CD4-positive, alpha-beta T cell (primary cell): ENCODE measurements at regions not wholly inside any gene's neighbourhood (a gene's known extent, or its start where the extent isn't known, plus 50 kb on each side); places are given as distances from the start of the nearest gene placed in this dataset.

Experiments
- ATAC-seq: fragments of 200-7000 bp; cut with Tn5 transposase; one replicate; pipeline ENCODE4 v1.10.0; 2022; ENCODE audit warnings: mild to moderate bottlenecking; ENCODE audit not compliant: poor library complexity
- CTCF ChIA-PET: fragments of 350-600 bp; sonication (Branson Sonifier 250); formaldehyde crosslinking; loops from one replicate; lab custom pipeline; 2021; ENCODE audit warnings: antibody characterized with exemption, inconsistent platforms; lab: Charles Lee
- POLR2A ChIA-PET: fragments of 350-600 bp; sonication (Branson Sonifier 250); formaldehyde crosslinking; loops from one replicate; lab custom pipeline; 2021; ENCODE audit warnings: antibody characterized with exemption, inconsistent platforms; lab: Charles Lee
- DNase-seq, 14 experiments: peaks; one replicate each; pipeline ENCODE4 v3.0.0-alpha.2; 2013 to 2020; ENCODE audit warnings: mixed read lengths in 2 of 14
- H3K27ac ChIP-seq, 2 donors: one replicate each; pipeline versions ENCODE4 v1.5.1 to v1.7.0; 2013; ENCODE audit warnings: low read length in 2 of 2, low read depth in 1 of 2, mild to moderate bottlenecking in 1 of 2
- H3K27me3 ChIP-seq, 2 experiments: 1 replicate in 1 of 2; 2 replicates in 1 of 2; pipeline versions ENCODE4 v1.6.1 to v1.7.0; 2013; ENCODE audit warnings: low read length in 2 of 2, control low read depth in 1 of 2, mild to moderate bottlenecking in 1 of 2, moderate library complexity in 1 of 2; ENCODE audit not compliant: insufficient read depth in 2 of 2, control insufficient read depth in 1 of 2
- H3K36me3 ChIP-seq: one replicate; pipeline ENCODE4 v1.6.1; 2013; ENCODE audit warnings: low read length, control low read depth; ENCODE audit not compliant: insufficient read depth
- H3K4me1 ChIP-seq: one replicate; pipeline ENCODE4 v1.6.1; 2013; ENCODE audit warnings: low read length, control low read depth; ENCODE audit not compliant: insufficient read depth
- H3K4me3 ChIP-seq: one replicate; pipeline ENCODE4 v1.5.1; 2013; ENCODE audit warnings: mild to moderate bottlenecking, low read length, moderate library complexity
- H3K9me3 ChIP-seq, 2 experiments: 1 replicate in 1 of 2; 2 replicates in 1 of 2; pipeline versions ENCODE4 v1.6.1 to v1.7.0; 2013; ENCODE audit warnings: low read length in 2 of 2, mild to moderate bottlenecking in 2 of 2, control low read depth in 1 of 2, moderate library complexity in 1 of 2; ENCODE audit not compliant: control insufficient read depth in 1 of 2, insufficient read depth in 1 of 2
- H3K27ac Mint-ChIP-seq: one replicate; pipeline ENCODE4 v1.8.0; 2020; ENCODE audit warnings: mixed read lengths
- H3K27me3 Mint-ChIP-seq: one replicate; pipeline ENCODE4 v1.8.0; 2021; ENCODE audit warnings: mixed read lengths
- H3K36me3 Mint-ChIP-seq: one replicate; pipeline ENCODE4 v1.8.0; 2021; ENCODE audit warnings: low read depth, mixed read lengths
- H3K4me1 Mint-ChIP-seq: one replicate; pipeline ENCODE4 v1.8.0; 2021; ENCODE audit warnings: low read depth, mixed read lengths
- H3K4me3 Mint-ChIP-seq: one replicate; pipeline ENCODE4 v1.8.0; 2020; ENCODE audit warnings: mild to moderate bottlenecking, mixed read lengths
- H3K9me3 Mint-ChIP-seq: one replicate; pipeline ENCODE4 v1.8.0; 2020; ENCODE audit warnings: mixed read lengths
- CTCF ChIP-seq: fragments of 200-600 bp; IDR thresholded peaks from one replicate; pipeline ENCODE4 v1.8.0; 2022; ENCODE audit warnings: antibody characterized with exemption, mild to moderate bottlenecking
- intact Hi-C, 2 experiments: fragments of 100-400 bp; cut with DNase I in 1 of 2; cut with micrococcal nuclease in 1 of 2; formaldehyde crosslinking; loops; one replicate each; pipeline versions ENCODE4 v1.15.1 to v1.9.0; 2023 to 2025; cut with DNase I, micrococcal nuclease

- ATAC-seq (no peak), DNase-seq (no peak)
- no peaks in the 10 kb centered on the region for H3K27me3 ChIP-seq
- no peaks in the 10 kb centered on the region for H3K4me1 Mint-ChIP-seq
- H3K4me1 ChIP-seq, result no peaks in the 10 kb centered on the region
- no peak overlapping the region for H3K27ac Mint-ChIP-seq
- H3K36me3 ChIP-seq, result no peaks in the 10 kb centered on the region
- H3K9me3 Mint-ChIP-seq, result no peaks in the 10 kb centered on the region
- no peaks in the 10 kb centered on the region for H3K27me3 Mint-ChIP-seq
- no peak for TF ChIP-seq CTCF
- no peaks in the 10 kb centered on the region for H3K9me3 ChIP-seq
- H3K4me3 Mint-ChIP-seq, result no peak overlapping the region
- H3K27ac ChIP-seq, result no peak overlapping the region
- POLR2A ChIA-PET, result no interaction called here
- CTCF ChIA-PET, result no interaction called here
- H3K4me3 ChIP-seq, result no peak overlapping the region
- intact Hi-C loops, result no loop called here
- no peaks in the 10 kb centered on the region for H3K36me3 Mint-ChIP-seq
These were observed 361.3 kb upstream of the TMTC1 start for GRCh38 chr12:30144777-30145683.

GRCh38 chr12:30142301-30142700, 358.6 kb upstream of the TMTC1 start:
- Mint-ChIP-seq H3K4me3 (no peak overlapping the region), H3K9me3 (no peaks in the 10 kb centered on the region), H3K4me1 (no peaks in the 10 kb centered on the region), H3K36me3 (no peaks in the 10 kb centered on the region), H3K27ac (no peak overlapping the region), H3K27me3 (no peaks in the 10 kb centered on the region)
- ChIA-PET POLR2A (no interaction called here), CTCF (no interaction called here)
- Histone ChIP-seq H3K9me3 (no peaks in the 10 kb centered on the region), H3K36me3 (no peaks in the 10 kb centered on the region), H3K27ac (no peak overlapping the region), H3K4me1 (no peaks in the 10 kb centered on the region), H3K4me3 (no peak overlapping the region), H3K27me3 (no peaks in the 10 kb centered on the region)
- DNase-seq (no peak), ATAC-seq (no peak)
- intact Hi-C loops, result no loop called here
- no peak for TF ChIP-seq CTCF

GRCh38 chr12:30138483-30138882, 354.7 kb upstream of the TMTC1 start:
- no peak for TF ChIP-seq CTCF
- CTCF ChIA-PET, result no interaction called here
- Mint-ChIP-seq H3K9me3 (no peaks in the 10 kb centered on the region), H3K27me3 (no peaks in the 10 kb centered on the region), H3K36me3 (no peaks in the 10 kb centered on the region), H3K4me1 (no peaks in the 10 kb centered on the region), H3K27ac (no peak overlapping the region), H3K4me3 (no peak overlapping the region)
- Histone ChIP-seq H3K27ac (no peak overlapping the region), H3K9me3 (peaks cover 0 to 3% of the 10 kb centered on the region in 2 experiments), H3K4me3 (no peak overlapping the region), H3K4me1 (no peaks in the 10 kb centered on the region), H3K36me3 (no peaks in the 10 kb centered on the region), H3K27me3 (no peaks in the 10 kb centered on the region)
- DNase-seq (no peak), ATAC-seq (no peak)
- intact Hi-C loops, result no loop called here
- POLR2A ChIA-PET, result no interaction called here
